Embryonic facial prominence (tissue), 1 donor: ENCODE measurements at regions not wholly inside any gene's neighbourhood (a gene's known extent, or its start where the extent isn't known, plus 50 kb on each side); places are given as distances from the start of the nearest gene placed in this dataset.

Experiments
- DNase-seq: peaks from one replicate; pipeline ENCODE4 v3.0.0-alpha.2; 2016; ENCODE audit errors: extremely low spot score

- DNase-seq = no peak
Observed at GRCh38 chr11:106456647-106457046, 379.2 kb downstream of the AASDHPPT start.

DNA sequence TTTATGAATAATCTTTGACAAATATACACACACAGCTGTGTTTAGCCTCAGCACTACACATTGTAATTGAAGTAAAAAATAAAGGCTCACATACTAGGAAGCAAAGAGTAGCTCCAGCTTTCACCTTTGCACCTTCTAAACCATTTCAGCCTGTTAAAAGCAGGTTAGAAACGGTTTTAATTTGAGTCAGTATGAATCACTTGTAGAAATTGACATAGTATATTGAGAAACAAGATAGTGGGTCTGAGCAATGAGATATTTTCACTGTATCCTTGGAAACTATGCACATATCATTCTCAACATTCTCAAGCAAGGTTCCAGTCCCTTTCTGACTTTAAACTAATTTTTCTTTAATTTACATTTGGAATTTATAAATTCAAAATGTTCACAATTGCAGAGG is 380.3 kb downstream of the AASDHPPT start:
- no peak for DNase-seq

GRCh38 chr11:106459135-106459534 is 381.7 kb downstream of the AASDHPPT start:
- DNase-seq = no peak

DNA sequence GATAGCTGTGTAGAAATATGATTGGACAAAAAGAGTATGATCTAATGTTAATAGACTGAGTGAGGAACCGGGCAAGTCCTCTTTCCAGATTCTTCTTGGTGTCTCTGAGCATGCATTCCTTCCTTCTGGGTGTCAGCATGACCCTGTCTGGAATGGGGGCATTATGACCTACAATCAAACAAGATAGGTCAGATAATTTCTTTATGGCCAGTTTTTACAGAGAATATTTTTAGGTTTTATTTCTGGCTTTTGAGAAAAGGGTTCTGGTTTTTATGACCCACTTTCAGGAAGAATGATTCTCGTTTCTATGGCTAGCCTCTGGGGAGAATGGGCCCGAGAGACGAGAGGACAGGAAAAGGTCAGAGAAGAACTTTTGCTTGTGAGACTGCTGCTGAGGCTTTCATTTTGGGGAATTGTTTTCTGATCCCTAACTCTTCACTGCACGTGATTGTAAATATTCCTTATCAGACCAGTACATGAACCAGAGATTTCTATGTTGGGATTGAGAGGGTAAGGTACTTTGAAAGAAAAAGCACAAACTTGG is 383.8 kb downstream of the AASDHPPT start:
- DNase-seq = no peak

DNA sequence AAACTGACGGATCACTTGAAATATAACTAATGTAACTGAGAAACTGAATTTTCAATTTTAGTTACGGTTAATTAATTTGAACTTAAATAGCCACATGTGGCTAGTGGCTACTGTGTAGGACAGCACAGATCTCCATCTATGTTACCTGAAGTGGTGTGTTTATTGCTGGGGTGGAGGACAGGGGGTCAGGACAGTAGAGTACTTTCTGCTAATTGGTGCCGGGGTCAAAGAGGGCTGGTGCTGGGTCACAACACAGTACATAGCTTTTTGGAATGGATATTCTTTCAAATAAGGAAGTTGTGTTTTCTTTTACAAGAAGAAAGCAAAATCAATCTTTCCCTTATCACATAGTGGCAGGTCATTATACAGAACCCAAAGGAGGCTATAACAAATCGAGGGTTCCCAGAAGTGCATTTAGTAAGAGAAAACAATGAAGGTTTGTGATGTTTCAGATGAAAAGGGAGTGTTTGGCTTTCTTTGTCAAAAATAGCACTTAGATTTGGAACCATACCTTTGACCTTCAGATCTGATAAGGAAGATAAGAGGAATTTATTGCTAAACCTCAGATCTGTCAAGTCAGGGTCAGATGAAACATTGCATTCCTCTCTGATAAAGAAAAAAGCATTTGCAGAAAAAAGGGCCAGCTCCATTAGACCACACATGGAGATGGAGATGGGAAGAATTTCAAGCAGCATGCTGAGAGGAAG is 384.5 kb downstream of the AASDHPPT start:
- no peak for DNase-seq

DNA sequence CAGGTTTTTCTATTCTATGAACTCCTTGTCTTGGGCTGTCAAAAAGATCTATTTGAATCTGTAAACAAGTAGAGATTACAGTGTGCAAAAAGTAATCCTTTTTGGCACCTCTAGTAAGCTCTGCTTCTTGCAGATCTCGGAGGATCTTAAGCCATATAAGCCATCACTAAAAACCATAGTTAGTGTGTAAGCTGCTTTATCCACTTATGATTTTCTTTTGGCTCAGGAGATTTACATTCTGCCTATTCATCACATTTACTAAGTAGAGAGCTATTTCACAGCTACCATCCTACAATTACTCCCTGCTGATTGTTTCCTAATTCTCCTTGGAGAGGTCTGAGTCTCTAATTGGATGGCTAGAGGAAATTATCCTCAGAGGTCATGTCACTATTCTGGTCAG is 385.7 kb downstream of the AASDHPPT start:
- DNase-seq = no peak

GRCh38 chr11:106463796-106464201 is 386.3 kb downstream of the AASDHPPT start:
- DNase-seq = no peak

DNA sequence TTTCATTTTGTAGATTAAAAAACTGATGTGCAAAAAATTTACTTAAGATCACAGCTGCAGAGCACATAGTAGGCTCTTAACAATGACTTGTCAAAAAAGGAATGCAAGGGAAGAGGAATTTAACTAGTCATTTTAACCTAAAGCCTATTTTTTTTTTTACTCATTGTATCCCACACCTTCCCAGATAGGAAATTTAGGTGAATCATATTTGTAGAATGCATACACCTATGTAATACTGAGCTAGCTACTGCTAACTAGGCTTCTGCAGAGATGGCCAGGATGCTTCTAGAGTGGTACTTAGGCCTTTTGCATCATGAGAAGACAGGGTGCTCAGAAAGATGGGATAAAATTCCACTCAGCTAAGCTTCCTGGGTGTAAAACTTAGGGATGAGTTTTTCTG is 387.3 kb downstream of the AASDHPPT start:
- DNase-seq = no peak

GRCh38 chr11:106466521-106467080 is 389.1 kb downstream of the AASDHPPT start:
- no peak for DNase-seq

- DNase-seq = no peak
Observed at GRCh38 chr11:106467501-106467900, 390.0 kb downstream of the AASDHPPT start.

GRCh38 chr11:106468086-106468485 is 390.6 kb downstream of the AASDHPPT start:
- DNase-seq = no peak

DNA sequence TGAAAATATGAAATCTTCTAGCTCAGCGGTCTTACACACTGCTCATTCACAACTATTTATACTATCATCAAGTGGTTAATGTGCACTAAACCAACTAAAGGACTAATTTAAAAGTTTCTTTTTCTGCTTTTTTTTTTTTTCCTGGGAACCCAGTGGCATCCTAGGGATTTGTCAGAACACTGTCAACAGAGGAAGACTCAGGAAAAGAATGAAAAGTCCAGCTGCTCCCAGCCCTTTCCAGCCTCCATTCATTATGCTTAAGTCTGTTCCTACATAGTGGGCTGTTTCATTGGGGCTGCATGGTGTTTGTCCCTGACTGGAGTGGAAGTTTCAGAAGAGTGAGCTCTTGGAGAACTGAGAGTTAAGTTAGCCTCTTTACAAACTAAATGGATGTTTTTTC is 391.1 kb downstream of the AASDHPPT start:
- DNase-seq = no peak

- no peak for DNase-seq
Observed at GRCh38 chr11:106470230-106470629, 392.8 kb downstream of the AASDHPPT start.

GRCh38 chr11:106471276-106471675 is 393.8 kb downstream of the AASDHPPT start:
- no peak for DNase-seq

GRCh38 chr11:106473089-106473722 is 395.7 kb downstream of the AASDHPPT start:
- no peak for DNase-seq

GRCh38 chr11:106474274-106474673 is 396.8 kb downstream of the AASDHPPT start:
- no peak for DNase-seq

- DNase-seq = no peak
Observed at GRCh38 chr11:106475181-106475580, 397.7 kb downstream of the AASDHPPT start.

DNA sequence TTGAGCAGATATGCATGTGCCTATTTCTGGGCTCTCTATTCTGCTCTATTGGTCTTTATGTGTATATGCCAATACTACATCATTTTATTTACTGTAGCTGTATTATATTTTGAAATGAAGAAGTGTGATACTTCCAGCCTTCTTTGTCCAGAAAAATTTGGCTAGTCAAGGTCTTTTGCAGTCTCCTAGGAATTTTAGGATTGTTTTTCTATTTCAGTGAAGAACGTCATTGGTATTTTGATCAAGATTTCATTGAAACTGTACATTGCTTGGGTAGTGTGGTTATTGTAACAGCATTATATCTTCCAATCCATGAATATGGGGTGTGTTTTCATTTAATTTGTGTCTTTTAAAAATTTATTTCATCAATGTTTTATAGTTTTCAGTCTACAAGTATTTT is 400.3 kb downstream of the AASDHPPT start:
- no peak for DNase-seq

DNA sequence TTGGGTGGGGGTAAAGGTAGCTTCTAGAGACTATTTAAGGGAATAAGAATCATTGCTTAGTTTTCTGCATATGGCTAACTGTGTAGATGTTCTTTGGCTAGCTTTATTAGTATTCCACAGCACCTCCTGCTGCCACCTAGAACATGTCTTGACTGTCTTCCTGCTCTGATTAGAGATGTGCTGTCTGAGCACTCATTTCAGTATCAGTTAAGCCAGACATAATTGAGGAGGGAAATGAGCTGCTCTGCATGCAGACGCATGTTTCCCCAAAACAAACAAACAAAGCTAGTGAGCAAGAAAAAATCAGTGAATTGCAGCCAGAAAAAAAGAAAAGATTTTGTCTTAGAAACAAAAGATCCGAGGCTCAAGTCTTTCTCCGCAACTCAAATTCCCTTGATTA is 402.2 kb downstream of the AASDHPPT start:
- DNase-seq = no peak

DNA sequence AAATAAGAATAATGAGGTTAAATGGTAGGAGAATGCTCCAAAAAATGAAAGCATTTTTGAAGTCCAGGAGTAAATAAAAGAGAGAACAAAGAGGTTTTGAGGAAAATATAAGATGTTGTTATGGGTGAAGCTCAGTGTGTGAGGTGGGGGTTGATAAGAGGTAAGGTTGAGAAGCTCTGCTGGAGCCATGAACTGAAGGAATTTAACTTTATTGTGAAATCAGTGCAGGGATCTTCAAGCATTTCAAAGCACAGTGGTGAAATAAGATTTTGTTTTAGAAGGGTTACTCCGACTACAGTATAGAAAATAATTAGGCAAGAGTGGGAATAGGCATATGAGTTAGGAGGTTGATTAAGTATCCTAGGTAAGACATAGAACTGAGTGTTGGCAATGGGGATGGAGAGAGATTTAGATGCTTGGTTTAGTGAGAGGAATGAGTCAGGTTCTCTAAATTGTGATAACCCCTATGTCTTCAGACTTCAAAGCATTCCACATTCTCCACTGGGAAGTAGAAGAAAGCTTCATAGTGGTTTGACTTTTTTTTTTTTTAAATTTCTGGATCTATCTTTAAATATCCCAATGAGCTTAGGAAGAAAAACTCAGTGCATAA is 403.2 kb downstream of the AASDHPPT start:
- no peak for DNase-seq

DNA sequence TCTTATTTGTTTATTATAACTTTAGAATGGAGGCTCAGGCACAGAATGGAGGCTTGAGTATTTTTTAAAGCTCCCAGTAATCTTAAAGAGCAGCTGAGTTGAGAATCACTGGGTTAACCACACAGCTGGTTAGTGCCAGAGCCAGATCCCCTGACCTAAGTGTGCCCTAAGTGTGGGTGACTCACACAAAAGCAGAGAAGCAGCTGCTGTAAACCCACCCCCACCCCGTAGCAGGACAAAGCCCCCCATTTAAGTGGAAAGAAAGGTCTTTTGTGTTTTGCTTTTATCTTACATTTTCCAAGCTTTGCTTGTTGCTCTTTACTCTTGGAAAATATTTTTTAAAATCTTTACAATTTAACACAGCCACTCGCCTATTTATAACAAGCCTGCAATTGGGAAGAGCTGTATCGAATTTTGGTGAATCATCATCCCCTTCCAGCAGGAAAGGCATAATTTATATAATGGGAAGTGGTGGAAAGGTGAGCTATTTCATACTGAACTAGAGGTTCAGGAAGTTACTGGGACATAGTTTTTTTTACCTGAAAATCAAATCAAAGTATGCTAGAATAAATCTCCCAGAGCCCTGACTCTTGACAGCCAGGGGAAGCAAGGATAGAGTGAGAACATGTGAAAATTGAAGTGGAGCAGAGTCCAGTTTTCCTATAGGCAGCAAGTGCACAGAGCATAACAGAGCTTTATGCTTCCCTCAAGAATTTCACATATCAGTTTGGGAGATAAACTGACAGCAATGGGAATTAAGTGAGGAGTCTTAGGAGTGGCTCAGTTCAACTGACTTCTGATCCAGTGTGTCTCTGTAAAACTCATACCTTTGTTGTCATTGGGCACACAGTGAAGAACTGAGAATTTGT is 405.7 kb downstream of the AASDHPPT start:
- DNase-seq = no peak

GRCh38 chr11:106491751-106492150 is 414.3 kb downstream of the AASDHPPT start:
- no peak for DNase-seq
